ENCODE measurements at regions not wholly inside any gene's neighbourhood (a gene's known extent, or its start where the extent isn't known, plus 50 kb on each side); places are given as distances from the start of the nearest gene placed in this dataset.
A peak's percentile ranks its signal among the peaks of the same experiment; 100 is the strongest.

GRCh38 chr4:126560794-126561193 lies 1072.0 kb upstream of the INTU start:
- no peak overlapping the region for H2AFZ ChIP-seq (ENCODE audit: low read depth, low read length)
- no peak overlapping the region for H3K4me3 ChIP-seq (replicated peaks in 1 of 3; ENCODE audit: insufficient read depth in 1 of 3, low read depth in 1 of 3, low read length in 3 of 3)
- ChIA-PET POLR2A (no interaction called here), CTCF (interaction anchor here (1.1 to 1.7 kb wide), 2 partner anchors 9 to 22 kb away, joined by 3 to 6 read pairs; no protein-coding TSS in a partner anchor)
- BruUV-seq (replicated peaks) = no TSS peak
- H3K27ac ChIP-seq (ENCODE audit: insufficient read depth, low read depth, low read length) = no peak overlapping the region
- TF ChIP-seq MYC (IDR thresholded peaks at IDR 0.05; ENCODE audit: low read depth, low read length) (no peak), EZH2 (IDR thresholded peaks at IDR 0.05; ENCODE audit: borderline replicate concordance, low read depth, low read length, severe bottlenecking) (no peak), MAX (IDR thresholded peaks at IDR 0.05; ENCODE audit: insufficient read depth, insufficient read length) (no peak), FOS (IDR thresholded peaks at IDR 0.05; ENCODE audit: borderline replicate concordance, insufficient read depth, low read length) (peak; percentile 28), POLR2A (IDR thresholded peaks at IDR 0.05; ENCODE audit: low read depth, low read length) (no peak)
- H3K4me1 ChIP-seq (ENCODE audit: control insufficient read depth, extremely low read depth, insufficient read depth, low read length) = no peaks in the 10 kb centered on the region
- no peaks in the 10 kb centered on the region for H4K20me1 ChIP-seq (replicated peaks; ENCODE audit: control insufficient read depth, extremely low read depth, insufficient read depth, low read length)
- H3K36me3 ChIP-seq (ENCODE audit: control insufficient read depth in 2 of 2, extremely low read depth in 1 of 2, insufficient read depth in 2 of 2, low read length in 2 of 2) = no peaks in the 10 kb centered on the region
- DNase-seq (ENCODE audit: low read depth, low spot score) (no peak), FAIRE-seq (no peak)
- no peak overlapping the region for H3K4me2 ChIP-seq (ENCODE audit: insufficient read depth, low read length)
- dilution Hi-C loops (cut with MboI; ENCODE audit: extremely low pct_ligation_motif_present, low sequenced_read_pairs) (no loop called here), intact Hi-C loops (cut with micrococcal nuclease) (no loop called here)
- H3K27me3 ChIP-seq (ENCODE audit: control insufficient read depth in 2 of 2, insufficient read depth in 2 of 2, low read length in 2 of 2) = no peaks in the 10 kb centered on the region
- no peak overlapping the region for H3K9ac ChIP-seq (replicated peaks; ENCODE audit: extremely low read depth, insufficient read depth, low read length)
- no peaks in the 10 kb centered on the region for H3K79me2 ChIP-seq (ENCODE audit: control insufficient read depth, insufficient read depth, low read length)
- no peaks in the 10 kb centered on the region for H3K9me1 ChIP-seq (replicated peaks; ENCODE audit: control insufficient read depth, extremely low read depth, insufficient read depth, low read length)
- no peaks in the 10 kb centered on the region for H3K9me3 ChIP-seq (replicated peaks; ENCODE audit: control insufficient read depth, insufficient read depth, low read length)

- CTCF ChIA-PET = no interaction called here
- Histone ChIP-seq H3K4me2 (ENCODE audit: insufficient read depth, low read length) (no peak overlapping the region), H3K9me3 (replicated peaks; ENCODE audit: control insufficient read depth, insufficient read depth, low read length) (no peaks in the 10 kb centered on the region), H4K20me1 (replicated peaks; ENCODE audit: control insufficient read depth, extremely low read depth, insufficient read depth, low read length) (no peaks in the 10 kb centered on the region), H3K4me1 (ENCODE audit: control insufficient read depth, extremely low read depth, insufficient read depth, low read length) (no peaks in the 10 kb centered on the region), H3K4me3 (replicated peaks in 1 of 3; ENCODE audit: insufficient read depth in 1 of 3, low read depth in 1 of 3, low read length in 3 of 3) (no peak overlapping the region), H3K27me3 (ENCODE audit: control insufficient read depth in 2 of 2, insufficient read depth in 2 of 2, low read length in 2 of 2) (no peaks in the 10 kb centered on the region), H3K9me1 (replicated peaks; ENCODE audit: control insufficient read depth, extremely low read depth, insufficient read depth, low read length) (no peaks in the 10 kb centered on the region), H2AFZ (ENCODE audit: low read depth, low read length) (no peak overlapping the region), H3K9ac (replicated peaks; ENCODE audit: extremely low read depth, insufficient read depth, low read length) (no peak overlapping the region), H3K36me3 (ENCODE audit: control insufficient read depth in 2 of 2, extremely low read depth in 1 of 2, insufficient read depth in 2 of 2, low read length in 2 of 2) (no peaks in the 10 kb centered on the region), H3K79me2 (ENCODE audit: control insufficient read depth, insufficient read depth, low read length) (no peaks in the 10 kb centered on the region), H3K27ac (ENCODE audit: insufficient read depth, low read depth, low read length) (no peak overlapping the region)
- dilution Hi-C loops (cut with MboI; ENCODE audit: extremely low pct_ligation_motif_present, low sequenced_read_pairs) = no loop called here
- FAIRE-seq = no peak
- intact Hi-C loops (cut with micrococcal nuclease) = no loop called here
- TF ChIP-seq CTCF (IDR thresholded peaks at IDR 0.05; ENCODE audit: extremely low read depth in 1 of 2, insufficient read depth in 1 of 2, low read depth in 1 of 2, low read length in 2 of 2) (no peak), JUN (IDR thresholded peaks at IDR 0.05; ENCODE audit: borderline replicate concordance, insufficient read depth, insufficient read length, low read depth) (no peak), GATA2 (IDR thresholded peaks at IDR 0.05; ENCODE audit: insufficient read depth, insufficient read length, low read depth, low read length) (no peak), POLR2A (IDR thresholded peaks at IDR 0.05; ENCODE audit: low read depth, low read length) (no peak), MYC (IDR thresholded peaks at IDR 0.05; ENCODE audit: low read depth, low read length) (no peak), MAX (IDR thresholded peaks at IDR 0.05; ENCODE audit: insufficient read depth, insufficient read length) (no peak), POLR2AphosphoS5 (IDR thresholded peaks at IDR 0.05; ENCODE audit: insufficient read depth, low read depth, low read length) (no peak), FOS (IDR thresholded peaks at IDR 0.05; ENCODE audit: borderline replicate concordance, insufficient read depth, low read length) (no peak), EZH2 (IDR thresholded peaks at IDR 0.05; ENCODE audit: borderline replicate concordance, low read depth, low read length, severe bottlenecking) (no peak)
- BruUV-seq (replicated peaks) = no TSS peak
- DNase-seq (ENCODE audit: low read depth, low spot score) = no peak
- POLR2A ChIA-PET = no interaction called here
Observed at GRCh38 chr4:126563389-126563788, 1069.4 kb upstream of the INTU start.
